GM12873 (cell line): ENCODE measurements at regions not wholly inside any gene's neighbourhood (a gene's known extent, or its start where the extent isn't known, plus 50 kb on each side); places are given as distances from the start of the nearest gene placed in this dataset.

ENCODE experiments used
- TF ChIP-seq, protein P1 (sequence below): IDR thresholded peaks from 2 replicates; pipeline ENCODE4 v1.5.1; 2012; ENCODE audit warnings: low read depth, mild to moderate bottlenecking, moderate library complexity, low read length, control low read depth; ENCODE audit not compliant: insufficient read depth; ENCODE audit errors: missing control alignments

DNA sequence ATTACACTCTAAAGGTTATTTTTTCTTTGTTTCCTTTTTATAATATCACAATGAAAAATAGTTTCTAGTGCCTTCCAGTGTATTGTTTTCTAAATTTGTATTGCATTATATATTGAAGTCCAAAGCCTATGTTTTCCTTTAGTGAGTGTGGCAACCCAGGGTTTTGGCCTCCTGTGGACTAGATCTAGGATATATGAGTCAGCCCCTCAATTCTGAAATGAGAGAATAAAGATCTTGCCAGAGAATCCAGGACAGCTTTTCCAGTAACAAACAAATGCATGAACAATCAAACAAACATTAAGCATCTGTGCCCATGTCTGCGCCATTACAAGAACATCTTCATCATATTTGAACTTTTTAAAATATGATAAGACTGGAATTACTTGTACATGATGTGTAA lies 70.7 kb upstream of the SSTR1 start:
- TF ChIP-seq, protein P1, sequence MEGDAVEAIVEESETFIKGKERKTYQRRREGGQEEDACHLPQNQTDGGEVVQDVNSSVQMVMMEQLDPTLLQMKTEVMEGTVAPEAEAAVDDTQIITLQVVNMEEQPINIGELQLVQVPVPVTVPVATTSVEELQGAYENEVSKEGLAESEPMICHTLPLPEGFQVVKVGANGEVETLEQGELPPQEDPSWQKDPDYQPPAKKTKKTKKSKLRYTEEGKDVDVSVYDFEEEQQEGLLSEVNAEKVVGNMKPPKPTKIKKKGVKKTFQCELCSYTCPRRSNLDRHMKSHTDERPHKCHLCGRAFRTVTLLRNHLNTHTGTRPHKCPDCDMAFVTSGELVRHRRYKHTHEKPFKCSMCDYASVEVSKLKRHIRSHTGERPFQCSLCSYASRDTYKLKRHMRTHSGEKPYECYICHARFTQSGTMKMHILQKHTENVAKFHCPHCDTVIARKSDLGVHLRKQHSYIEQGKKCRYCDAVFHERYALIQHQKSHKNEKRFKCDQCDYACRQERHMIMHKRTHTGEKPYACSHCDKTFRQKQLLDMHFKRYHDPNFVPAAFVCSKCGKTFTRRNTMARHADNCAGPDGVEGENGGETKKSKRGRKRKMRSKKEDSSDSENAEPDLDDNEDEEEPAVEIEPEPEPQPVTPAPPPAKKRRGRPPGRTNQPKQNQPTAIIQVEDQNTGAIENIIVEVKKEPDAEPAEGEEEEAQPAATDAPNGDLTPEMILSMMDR, result no peak

DNA sequence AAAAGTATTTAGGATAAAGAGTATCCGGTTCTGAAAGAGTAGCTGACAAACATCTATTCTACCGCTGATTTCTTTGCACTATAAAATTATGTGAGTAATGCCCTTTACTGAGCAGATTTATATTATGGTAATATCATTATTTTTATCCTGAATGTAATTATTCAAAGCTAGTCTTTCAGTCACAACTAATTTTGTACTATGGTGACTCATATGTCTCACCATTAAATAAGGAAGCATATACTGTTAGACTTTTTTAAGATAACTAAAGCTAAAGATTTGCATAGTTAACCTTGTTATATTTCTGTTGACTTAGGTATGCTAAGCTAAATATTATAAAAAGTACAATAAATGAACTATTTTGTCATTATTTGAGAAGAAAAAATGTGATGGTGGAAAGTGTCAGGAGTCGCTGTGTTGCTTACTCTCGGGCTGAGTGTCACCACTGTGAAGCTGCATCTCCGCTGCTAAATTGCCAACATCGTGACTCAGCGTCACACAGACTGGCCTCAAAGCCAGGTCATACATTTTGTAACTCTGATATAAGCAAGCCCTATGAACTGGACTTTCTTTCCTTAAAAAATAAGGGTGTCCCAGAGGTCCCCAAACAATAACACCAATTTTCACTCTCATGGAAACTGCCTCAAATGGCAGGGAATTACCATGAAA lies 69.1 kb upstream of the SSTR1 start:
- TF ChIP-seq, protein P1, result no peak

DNA sequence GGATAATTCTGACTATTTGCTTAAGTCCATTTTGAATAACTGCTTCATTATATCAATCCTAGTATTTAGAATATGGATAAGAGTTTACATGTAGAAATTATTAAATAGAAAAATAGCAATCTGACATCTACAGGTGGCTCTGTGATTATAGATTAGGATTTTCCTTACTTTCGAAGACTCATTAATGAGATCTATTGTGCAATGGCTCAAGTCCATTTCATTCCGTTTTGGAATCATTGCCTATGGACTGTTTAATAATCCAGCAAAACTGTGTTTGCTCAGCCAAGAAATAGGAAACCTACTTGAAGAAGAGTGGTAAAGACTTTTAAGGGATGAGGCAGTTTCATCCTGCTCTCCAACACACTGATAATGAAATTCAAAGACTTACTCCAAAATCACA lies 67.8 kb upstream of the SSTR1 start:
- TF ChIP-seq, protein P1, result no peak

DNA sequence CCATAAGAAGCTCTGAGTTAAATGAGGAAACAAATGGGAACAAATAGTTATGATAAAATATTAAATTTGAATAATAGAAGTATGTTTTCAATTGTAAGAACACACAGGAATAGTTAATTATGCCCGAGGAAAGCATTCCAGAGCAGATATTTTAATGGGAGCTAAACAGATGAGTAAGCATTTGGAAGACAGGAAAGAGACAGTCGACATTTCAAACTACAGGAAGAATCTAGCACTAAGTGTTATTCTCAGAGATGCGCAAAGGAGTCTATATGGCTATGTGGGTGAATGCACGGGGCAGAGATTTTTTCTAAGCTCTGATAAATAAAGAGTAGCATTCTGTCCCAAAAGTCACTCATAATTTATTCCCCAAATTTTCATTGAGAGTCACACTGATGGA lies 64.5 kb upstream of the SSTR1 start:
- TF ChIP-seq, protein P1, result no peak

DNA sequence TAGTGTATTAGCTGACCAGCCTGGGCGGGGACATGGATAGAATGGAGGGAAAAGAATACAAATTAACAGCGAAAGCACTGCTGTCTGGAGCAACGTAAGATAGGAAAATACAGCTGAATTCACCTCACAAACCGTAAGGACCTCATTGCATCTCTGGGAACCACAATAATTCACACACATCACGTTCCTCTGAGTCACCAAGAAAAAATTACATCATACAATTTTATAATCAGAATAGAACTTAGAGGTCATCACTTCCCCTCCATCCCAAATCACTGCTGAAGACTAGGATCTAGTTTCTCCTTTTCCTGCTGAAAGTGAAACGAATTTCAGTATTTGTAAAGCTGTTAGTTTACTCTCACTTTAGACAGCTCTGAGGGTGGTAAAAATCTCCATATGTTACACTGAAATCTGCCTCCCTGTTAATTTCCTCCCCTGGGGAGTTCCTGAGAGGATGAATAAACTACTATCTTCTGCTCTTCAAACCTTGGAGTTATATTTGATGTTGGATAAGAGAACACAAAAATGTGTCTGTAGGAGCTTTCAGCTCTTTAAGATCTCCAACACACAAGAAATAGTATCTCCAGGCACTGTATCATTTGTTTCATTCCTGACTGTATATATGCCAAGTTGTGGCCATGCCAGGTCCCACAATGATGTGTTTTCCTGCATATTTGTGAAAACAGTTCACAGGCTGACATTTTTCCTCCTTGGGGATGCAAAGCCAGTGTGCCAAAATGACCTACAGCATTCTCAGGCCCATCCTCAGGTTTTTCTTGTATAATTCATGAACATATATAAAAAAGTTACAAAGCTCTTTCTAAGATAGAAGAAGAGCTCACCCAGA lies 63.8 kb upstream of the SSTR1 start:
- TF ChIP-seq, protein P1, result no peak

DNA sequence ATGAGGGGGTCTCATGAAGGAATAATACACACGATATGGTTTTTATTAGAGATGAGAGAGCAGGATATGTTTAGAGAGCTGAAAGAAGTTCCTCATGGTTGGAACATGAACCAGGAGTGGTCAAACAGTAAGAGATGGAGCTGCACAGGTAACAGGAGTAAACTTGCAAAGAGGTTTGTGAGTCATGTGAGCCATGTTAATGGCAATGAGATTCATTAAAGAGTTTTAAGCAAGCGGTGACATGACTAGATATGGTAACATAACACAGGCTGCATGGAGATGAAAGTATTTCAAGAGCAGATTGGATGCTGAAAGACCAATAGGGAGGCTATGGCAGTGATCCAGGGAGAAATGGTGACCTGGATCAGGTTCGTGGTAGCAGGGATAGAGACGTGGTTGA lies 62.6 kb upstream of the SSTR1 start:
- TF ChIP-seq, protein P1, result no peak

DNA sequence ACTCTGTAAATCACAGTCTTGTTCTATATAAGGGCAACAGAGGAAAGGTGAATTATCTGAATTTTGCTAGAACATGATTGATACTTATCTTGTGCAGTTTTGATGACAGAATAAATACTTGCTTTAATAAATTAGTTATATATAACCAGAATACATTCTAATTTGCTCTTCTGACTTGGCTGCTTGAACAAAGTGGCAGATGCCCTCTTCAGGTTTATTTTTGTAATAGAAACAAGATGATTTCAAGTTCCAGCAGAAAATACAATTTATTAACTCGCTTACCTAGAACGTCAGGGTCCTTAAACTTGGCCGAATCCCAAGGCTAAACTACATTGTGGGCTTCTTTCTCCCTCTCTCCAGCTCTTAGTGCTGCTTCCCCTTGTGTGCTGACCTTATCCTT lies 57.6 kb upstream of the SSTR1 start:
- TF ChIP-seq, protein P1, result no peak
